Hepatocyte (in vitro differentiated cells): ENCODE measurements at regions not wholly inside any gene's neighbourhood (a gene's known extent, or its start where the extent isn't known, plus 50 kb on each side); places are given as distances from the start of the nearest gene placed in this dataset.

Experiments used
- DNase-seq: peaks from one replicate; pipeline ENCODE4 v3.0.0-alpha.2; 2016; ENCODE audit warnings: low spot score
- H2AFZ ChIP-seq: fragments of 200-600 bp; sonication (generic); 2 replicates; pipeline ENCODE4 v1.6.0; 2016; ENCODE audit warnings: antibody characterized with exemption, mild to moderate bottlenecking
- H3K27ac ChIP-seq: fragments of 200-600 bp; sonication (generic); 2 replicates; pipeline ENCODE4 v1.5.1; 2016; ENCODE audit warnings: mild to moderate bottlenecking
- H3K27me3 ChIP-seq: fragments of 200-600 bp; sonication (generic); 2 replicates; pipeline ENCODE4 v1.6.1; 2016
- H3K36me3 ChIP-seq: fragments of 200-600 bp; sonication (generic); replicated peaks from 2 replicates; pipeline ENCODE4 v1.5.1; 2016; ENCODE audit warnings: low read depth; ENCODE audit not compliant: insufficient read depth
- H3K4me1 ChIP-seq: fragments of 200-600 bp; sonication (generic); 2 replicates; pipeline ENCODE4 v1.5.1; 2016; ENCODE audit warnings: mild to moderate bottlenecking, moderate library complexity; ENCODE audit not compliant: insufficient read depth
- H3K4me2 ChIP-seq: fragments of 200-600 bp; sonication (generic); 2 replicates; pipeline ENCODE4 v1.6.0; 2016
- H3K4me3 ChIP-seq: fragments of 200-600 bp; sonication (generic); 2 replicates; pipeline ENCODE4 v1.5.1; 2016; ENCODE audit warnings: mild to moderate bottlenecking
- H3K79me2 ChIP-seq: fragments of 200-600 bp; sonication (generic); 2 replicates; pipeline ENCODE4 v1.6.0; 2017; ENCODE audit warnings: mild to moderate bottlenecking
- H3K9me2 ChIP-seq: fragments of 200-600 bp; sonication (generic); replicated peaks from 2 replicates; pipeline ENCODE4 v1.6.0; 2017; ENCODE audit warnings: mild to moderate bottlenecking; ENCODE audit not compliant: insufficient read depth
- H3K9me3 ChIP-seq: fragments of 200-600 bp; sonication (generic); 2 replicates; pipeline ENCODE4 v1.5.1; 2016; ENCODE audit warnings: low read depth, mild to moderate bottlenecking
- H4K20me1 ChIP-seq: fragments of 200-600 bp; sonication (generic); 2 replicates; pipeline ENCODE4 v1.6.0; 2016; ENCODE audit warnings: mild to moderate bottlenecking; ENCODE audit not compliant: insufficient read depth, poor library complexity, severe bottlenecking
- EZH2 ChIP-seq: fragments of 200-600 bp; sonication (generic); IDR thresholded peaks from 2 replicates; pipeline ENCODE4 v1.6.1; 2016; ENCODE audit warnings: antibody characterized with exemption, mild to moderate bottlenecking, borderline replicate concordance
- EZH2phosphoT487 ChIP-seq: fragments of 200-600 bp; sonication (generic); IDR thresholded peaks from one replicate; pipeline ENCODE4 v1.6.1; 2018; ENCODE audit warnings: antibody characterized with exemption, mild to moderate bottlenecking, low read depth, moderate library complexity; ENCODE audit not compliant: unreplicated experiment, severe bottlenecking
- WGBS: methylation state at CpG from one replicate; pipeline ENCODE4 v1.1.6; 2016; ENCODE audit warnings: low lambda C conversion rate; ENCODE audit errors: missing lambda C conversion rate; 5-methylcytosine and 5-hydroxymethylcytosine counted together
- TF ChIP-seq, protein P1 (sequence below): fragments of 200-600 bp; sonication (generic); IDR thresholded peaks from 2 replicates; pipeline ENCODE4 v1.5.1; 2016; ENCODE audit warnings: antibody characterized with exemption, mild to moderate bottlenecking; ENCODE audit not compliant: poor library complexity

DNA sequence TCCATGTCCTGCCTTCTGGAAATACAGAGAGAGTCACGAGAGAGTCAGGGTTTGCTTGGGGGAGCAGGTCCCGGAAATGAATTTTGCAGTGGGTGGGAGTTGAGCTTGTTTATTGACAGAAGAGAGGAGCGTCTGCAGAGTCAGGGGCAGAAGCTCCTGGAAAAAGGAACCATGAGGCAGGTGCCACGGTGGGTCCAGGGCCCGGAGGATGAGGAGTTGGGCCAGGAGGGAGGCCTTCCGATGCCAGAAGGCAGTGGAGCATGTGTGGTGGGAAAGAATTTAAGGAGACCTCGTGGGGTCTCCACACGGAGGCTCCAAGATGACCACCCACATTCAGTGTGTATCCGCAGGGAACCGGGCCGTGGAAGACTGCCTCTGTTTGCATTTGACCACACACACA lies 461.2 kb downstream of the BRD1 start:
- TF ChIP-seq, protein P1, sequence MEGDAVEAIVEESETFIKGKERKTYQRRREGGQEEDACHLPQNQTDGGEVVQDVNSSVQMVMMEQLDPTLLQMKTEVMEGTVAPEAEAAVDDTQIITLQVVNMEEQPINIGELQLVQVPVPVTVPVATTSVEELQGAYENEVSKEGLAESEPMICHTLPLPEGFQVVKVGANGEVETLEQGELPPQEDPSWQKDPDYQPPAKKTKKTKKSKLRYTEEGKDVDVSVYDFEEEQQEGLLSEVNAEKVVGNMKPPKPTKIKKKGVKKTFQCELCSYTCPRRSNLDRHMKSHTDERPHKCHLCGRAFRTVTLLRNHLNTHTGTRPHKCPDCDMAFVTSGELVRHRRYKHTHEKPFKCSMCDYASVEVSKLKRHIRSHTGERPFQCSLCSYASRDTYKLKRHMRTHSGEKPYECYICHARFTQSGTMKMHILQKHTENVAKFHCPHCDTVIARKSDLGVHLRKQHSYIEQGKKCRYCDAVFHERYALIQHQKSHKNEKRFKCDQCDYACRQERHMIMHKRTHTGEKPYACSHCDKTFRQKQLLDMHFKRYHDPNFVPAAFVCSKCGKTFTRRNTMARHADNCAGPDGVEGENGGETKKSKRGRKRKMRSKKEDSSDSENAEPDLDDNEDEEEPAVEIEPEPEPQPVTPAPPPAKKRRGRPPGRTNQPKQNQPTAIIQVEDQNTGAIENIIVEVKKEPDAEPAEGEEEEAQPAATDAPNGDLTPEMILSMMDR = no peak
- Histone ChIP-seq H2AFZ (no peak overlapping the region), H3K9me2 (no peaks in the 10 kb centered on the region), H3K27ac (no peak overlapping the region), H3K79me2 (no peaks in the 10 kb centered on the region), H3K9me3 (no peaks in the 10 kb centered on the region), H3K4me3 (no peak overlapping the region), H3K4me2 (no peak overlapping the region), H3K27me3 (no peaks in the 10 kb centered on the region), H3K4me1 (peaks cover 4% of the 10 kb centered on the region), H4K20me1 (no peaks in the 10 kb centered on the region), H3K36me3 (no peaks in the 10 kb centered on the region)
- WGBS = 83% methylated on average over 11 of the region's 11 CpGs
- no peak for DNase-seq

DNA sequence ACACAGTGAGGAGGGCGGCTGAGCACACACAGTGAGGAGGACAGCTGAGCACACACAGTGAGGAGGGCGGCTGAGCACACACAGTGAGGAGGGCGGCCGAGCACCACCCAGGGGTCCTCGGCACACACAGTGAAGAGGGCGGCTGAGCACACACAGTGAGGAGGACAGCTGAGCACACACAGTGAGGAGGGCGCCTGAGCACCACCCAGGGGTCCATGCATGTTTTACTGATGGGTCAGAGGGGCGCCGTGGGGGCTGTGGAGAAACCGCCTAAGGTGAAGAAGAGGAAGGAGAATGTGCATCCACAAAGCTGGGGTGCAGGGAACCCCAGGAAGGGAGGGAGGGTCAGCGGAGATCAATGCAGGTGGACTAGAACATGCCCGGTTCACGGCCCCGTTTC lies 461.8 kb downstream of the BRD1 start:
- Histone ChIP-seq H3K4me1 (peaks cover 4% of the 10 kb centered on the region), H3K9me3 (no peaks in the 10 kb centered on the region), H3K9me2 (no peaks in the 10 kb centered on the region), H3K4me3 (no peak overlapping the region), H3K36me3 (no peaks in the 10 kb centered on the region), H3K27me3 (no peaks in the 10 kb centered on the region), H2AFZ (no peak overlapping the region), H4K20me1 (no peaks in the 10 kb centered on the region), H3K79me2 (no peaks in the 10 kb centered on the region), H3K27ac (no peak overlapping the region), H3K4me2 (no peak overlapping the region)
- 88% methylated on average over 14 of the region's 14 CpGs for WGBS
- no peak for TF ChIP-seq EZH2phosphoT487
- TF ChIP-seq EZH2 = no peak
- TF ChIP-seq, protein P1 = no peak
- DNase-seq = no peak

DNA sequence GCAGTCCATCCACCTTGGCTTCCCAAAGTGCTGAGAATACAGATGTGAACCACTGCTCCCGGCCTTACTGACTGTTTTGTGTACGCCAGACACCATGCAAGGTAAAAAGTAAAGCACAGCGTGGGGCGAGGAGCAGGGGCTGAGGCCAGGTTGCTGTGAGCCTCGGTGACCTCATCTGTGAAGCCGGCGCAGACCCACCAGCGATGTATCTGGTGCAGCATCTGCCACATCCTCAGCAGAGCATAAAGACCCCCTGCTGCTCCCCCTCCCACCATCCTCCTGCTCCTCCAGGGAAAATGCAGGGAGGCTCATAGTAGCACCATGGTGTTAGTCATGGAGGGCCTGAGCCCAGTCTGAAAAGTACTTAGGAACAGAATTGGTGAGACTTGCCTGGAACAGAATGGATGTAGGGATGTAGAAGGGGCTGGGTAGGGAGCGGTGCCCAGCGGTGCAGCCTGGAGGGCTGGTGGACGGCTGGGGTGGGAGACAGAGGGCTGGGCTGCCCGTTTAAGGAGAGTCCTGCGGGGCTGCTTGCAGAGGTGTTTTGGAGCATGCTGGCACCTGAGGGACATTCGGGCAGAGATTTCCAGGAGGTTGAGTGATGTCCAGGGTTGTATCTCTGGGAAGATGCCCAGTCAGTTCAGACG lies 462.4 kb downstream of the BRD1 start:
- WGBS = 93% methylated on average over 14 of the region's 15 CpGs
- no peaks in the 10 kb centered on the region for H3K27me3 ChIP-seq
- DNase-seq = no peak

More for the DNA sequence above, 462.4 kb downstream of the BRD1 start:
- Histone ChIP-seq H3K9me3 (no peaks in the 10 kb centered on the region), H2AFZ (no peak overlapping the region), H3K27ac (no peak overlapping the region), H3K79me2 (no peaks in the 10 kb centered on the region), H4K20me1 (no peaks in the 10 kb centered on the region), H3K4me2 (no peak overlapping the region), H3K4me1 (peaks cover 4% of the 10 kb centered on the region), H3K4me3 (no peak overlapping the region), H3K36me3 (no peaks in the 10 kb centered on the region), H3K9me2 (no peaks in the 10 kb centered on the region)
- TF ChIP-seq EZH2phosphoT487 (no peak), EZH2 (no peak)
- TF ChIP-seq, protein P1 = no peak
